NCI-H2107 treated with DMSO at 0.1 percent for 48 hours (cell line): ENCODE measurements at regions not wholly inside any gene's neighbourhood (a gene's known extent, or its start where the extent isn't known, plus 50 kb on each side); places are given as distances from the start of the nearest gene placed in this dataset.
"Not testable (repeated sequence)": the region's sequence is repeated elsewhere in the genome, so short reads cannot be mapped to it uniquely, and the experiment has no call there.

Source experiments
- DNase-seq: peaks from one replicate; lab custom pipeline; 2025; ENCODE audit not compliant: unreplicated experiment; lab: John Stamatoyannopoulos, UW

DNA sequence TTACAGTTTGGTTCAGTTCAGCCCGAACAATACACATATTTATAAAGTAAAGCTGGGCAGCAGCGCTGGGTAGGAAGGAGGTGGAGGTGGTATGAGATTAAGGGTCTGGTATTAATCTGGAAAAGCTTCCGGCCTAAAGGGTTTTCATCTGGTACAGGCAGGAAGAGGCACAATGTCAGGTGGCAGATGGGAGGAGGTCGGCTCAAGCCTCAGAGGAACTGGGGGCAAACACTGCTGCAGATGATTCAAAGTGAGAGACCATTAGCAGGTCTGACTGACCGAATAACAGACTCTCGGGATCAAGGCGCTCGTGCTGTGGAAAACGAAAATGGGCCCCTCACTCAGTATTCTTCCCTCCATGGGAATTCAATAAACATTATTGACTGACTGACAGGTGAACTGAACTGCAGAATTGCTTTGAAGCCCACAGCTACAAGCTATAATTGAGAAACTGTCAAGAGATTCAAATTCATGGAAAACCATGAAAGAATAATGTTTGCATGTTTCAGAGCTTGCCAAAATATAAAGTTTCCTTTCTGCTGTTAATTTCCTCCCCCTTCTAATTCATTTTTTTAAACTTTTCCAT lies 75.3 kb downstream of the TMEM167A start:
- no peak for DNase-seq

DNA sequence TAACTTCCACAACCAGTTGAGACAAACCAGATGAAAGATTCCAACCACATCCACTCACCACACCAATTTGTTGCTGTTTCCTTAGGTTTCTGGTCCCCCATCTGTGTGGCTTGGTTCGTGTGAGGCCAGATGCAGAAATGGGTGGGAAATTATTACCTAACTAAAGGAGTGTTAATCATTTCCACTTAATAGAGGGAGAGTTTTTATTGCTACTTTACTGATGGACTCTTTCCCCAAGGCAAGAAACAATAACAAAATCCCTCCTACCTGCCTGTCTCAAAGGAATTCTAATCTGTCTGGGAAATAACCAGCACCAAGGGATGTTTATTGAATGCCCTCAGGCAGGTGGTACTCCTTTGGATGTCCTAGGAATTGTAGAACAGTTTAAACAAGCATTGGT lies 76.3 kb downstream of the TMEM167A start:
- no peak for DNase-seq

DNA sequence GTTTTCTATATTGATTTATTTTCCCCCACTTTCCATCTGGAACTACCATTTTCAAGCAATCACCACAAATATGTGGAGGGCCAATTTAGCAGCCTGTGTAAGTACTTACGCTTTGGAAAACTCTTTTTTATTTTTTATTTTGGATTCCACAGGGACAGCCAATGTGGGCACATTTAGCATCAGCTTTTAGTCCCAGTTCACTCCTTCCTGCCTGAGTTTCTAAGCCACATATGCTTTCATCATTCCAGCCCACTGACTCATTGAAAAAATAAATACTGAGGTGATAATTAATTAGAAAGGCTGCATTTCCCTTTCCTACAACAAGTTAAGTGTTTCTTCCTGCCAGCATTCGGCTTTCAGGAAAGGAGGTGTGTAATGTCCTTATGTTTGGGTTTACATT lies 76.8 kb downstream of the TMEM167A start:
- no peak for DNase-seq

DNA sequence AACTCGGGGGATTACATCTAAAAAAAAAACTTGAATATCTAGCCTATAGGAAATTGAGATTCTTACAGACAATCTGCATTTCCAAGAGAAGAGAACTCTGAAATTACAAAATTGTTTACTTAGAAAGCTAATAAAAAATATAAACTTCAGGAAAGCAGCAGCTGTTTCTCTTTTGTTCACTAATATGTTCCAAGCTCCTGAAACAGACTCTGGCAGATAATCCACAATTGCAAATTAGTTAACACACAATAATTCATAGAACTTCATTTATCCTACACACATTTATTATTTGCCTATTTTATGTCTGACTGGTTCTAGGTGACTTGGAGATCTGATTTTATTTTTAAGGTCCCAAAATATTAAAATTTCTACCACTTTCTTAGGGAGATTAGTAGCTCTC lies 83.8 kb downstream of the TMEM167A start:
- DNase-seq: no peak

DNA sequence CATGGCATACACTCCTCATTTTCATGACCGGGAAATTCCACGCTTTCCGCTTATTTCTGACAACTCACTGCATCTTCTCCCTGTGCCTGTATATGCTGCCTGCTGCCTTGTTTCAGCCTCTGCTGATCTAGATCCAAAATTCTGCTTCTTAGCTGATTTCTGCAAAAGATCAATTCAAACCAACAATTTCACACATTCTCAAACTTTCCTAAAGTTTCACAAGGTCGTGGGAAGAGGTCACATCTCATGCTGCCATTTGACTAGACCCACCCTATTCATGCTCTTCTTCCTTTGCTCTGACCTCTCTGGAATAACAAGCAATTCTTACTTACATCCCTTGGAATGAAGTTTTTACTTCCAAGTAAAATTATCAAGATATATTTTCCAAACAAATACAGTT lies 84.5 kb downstream of the TMEM167A start:
- no peak for DNase-seq

DNA sequence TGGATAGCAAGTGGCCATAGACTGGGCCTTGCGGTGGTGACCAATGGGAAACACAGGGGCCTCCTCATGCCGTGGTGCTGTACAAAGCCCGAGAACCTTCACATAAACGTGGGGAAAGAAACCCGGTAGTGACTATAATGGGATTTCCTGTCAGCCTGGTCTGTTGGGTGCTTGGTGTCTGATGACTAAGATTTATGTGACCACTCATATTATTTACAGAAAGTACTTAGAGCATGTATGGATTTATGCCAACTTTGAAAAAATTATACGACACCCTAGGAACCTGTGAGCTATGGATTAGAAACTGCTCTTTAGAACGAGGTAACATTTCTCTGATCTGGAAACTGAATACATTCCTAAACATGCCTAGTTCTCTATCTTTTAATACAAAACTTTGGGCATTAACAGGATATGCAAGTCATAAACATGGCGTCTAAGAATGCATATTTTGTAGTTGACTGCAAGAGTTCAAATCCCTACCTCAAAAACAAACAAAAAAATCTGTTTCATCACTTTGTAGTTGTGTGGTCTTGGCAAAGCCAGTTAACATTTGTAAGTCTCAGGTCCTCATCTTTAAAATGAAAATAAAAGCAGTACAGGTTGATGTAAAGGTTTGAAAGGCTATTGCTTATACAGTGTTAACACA lies 85.4 kb downstream of the TMEM167A start:
- no peak for DNase-seq

DNA sequence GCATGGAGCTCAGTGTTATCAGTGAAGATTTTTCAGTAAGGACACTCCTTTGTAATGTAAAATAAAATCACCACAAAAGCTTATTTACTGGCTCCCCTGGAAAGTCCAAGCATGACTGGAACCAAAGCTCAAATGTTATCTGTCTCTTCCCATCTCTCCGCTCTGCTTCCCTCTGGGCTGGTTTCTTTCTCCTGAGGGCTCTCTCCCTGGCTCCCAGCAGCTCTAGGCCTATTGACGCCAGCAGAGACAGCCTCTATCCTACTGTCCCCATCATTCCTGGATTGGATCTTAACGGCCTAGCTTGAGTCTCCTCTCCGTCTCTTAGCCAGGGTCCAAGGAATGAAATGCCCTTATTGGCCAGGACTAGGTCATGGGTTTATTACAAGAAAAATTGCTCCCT lies 86.1 kb downstream of the TMEM167A start:
- no peak for DNase-seq

DNA sequence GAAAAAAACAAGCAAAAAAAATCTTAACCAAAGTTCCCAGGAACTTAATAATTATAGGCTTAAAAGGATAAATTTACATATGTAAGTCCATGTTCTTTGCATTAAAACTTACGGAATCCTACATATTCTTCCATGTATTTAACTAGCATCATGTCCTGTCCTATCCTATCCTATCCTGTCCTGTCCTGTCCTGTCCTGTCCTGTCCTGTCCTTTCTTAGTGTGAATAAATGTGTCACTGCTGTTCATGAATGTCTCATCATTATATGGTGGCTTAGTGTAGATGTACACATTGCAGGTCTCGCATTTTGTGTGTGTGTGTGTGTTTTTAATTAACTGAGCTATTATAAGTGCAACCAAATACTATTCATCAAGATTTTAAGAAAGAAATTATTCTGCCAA lies 90.0 kb downstream of the TMEM167A start:
- DNase-seq: no peak

DNA sequence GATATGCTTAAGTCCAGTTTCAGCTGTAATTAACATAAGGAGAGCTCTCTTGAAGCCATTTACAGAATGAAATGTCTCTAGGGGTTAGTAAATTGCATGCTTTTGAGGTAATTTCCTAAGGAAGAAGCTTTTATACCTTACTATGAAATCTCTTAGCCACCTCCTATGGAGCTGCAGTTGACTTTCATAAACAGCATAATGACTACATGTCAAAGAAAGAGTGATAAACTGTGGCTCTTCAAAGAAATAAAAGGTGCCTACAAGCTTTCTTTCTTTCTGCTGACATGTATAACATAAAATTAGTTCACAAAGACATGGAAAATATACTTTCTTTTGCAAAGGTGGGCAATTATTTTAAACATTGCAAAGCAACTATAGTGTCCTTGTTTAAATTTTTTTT lies 90.8 kb downstream of the TMEM167A start:
- no peak for DNase-seq

DNA sequence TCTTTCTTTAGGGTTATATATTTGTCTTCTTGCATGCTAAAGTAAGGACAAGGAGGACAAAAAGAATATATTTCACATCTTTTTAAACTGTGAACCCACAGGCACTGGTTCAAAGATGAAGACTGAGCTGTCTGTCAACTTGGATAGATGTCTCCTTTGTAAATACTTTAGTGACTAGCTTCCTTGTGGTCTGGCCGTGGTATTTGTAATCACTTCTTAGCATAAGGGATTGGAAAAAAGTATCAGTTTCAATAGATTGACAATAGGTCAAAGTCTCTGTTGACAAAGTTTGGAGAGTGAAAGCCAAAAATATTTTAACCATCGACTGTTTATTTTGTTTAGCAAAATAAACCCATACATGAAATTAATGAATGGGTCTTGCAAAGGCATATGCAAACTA lies 91.4 kb downstream of the TMEM167A start:
- DNase-seq: no peak

DNA sequence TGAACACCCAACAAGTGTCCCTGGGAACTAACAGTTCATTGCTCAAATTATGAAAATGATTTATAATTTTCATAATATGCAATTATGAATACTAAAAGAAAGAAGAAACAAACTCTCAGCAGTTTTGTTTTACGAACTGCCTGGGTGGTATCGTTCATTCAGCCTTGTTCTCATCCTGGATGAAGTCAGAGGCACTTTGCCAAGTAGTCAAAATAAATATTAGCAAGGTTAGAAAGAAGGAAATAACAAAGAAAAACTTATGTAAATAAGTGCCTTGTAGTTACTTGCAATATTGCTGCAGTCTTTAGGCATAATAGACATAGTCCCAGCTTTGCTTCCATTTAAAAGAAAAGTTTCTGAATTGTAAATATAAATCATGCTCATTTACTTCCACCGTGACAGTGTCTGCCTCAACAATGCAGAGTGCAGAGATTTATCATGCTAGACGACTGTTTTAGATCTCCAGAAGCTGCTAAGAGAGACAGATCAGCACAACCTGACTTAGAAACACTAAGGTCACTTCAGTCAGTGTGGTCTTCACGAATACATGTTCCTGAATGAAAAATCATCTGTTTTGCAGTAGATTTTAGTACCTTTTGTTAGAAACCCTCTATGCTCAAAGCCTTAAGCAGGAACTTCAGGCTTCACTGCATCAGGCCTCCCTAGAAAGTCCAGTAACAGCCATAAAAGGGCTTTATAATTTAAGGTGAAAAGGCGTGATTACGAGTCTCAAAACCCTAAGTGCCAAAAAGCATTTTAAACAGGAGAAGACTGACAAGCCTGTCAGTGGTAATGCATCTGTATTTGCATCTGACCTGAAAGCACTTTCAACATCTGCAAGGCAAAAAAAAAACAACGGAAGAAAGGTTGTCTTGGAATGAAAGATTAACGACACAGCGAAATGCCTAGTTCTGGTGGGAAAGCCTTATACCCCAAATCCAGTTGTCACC lies 92.1 kb downstream of the TMEM167A start:
- no peak for DNase-seq

DNA sequence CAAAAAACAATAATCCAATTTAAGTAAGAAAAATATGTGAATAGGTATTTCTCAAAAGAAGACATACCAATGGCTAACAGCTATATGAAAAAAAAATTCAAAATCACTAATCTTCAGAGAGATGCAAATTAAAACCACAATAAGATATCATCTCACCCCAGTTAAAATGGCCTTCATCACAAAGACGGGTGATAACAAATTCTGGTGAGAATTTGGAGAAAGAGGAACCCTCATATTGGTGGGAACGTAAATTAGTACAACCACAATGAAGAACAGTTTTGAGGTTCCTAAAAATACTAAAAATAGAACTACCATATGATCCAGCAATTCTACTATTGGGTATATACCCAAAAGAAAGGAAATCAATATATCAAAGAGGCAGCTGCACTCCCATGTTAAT lies 94.3 kb downstream of the TMEM167A start:
- DNase-seq: no peak

DNA sequence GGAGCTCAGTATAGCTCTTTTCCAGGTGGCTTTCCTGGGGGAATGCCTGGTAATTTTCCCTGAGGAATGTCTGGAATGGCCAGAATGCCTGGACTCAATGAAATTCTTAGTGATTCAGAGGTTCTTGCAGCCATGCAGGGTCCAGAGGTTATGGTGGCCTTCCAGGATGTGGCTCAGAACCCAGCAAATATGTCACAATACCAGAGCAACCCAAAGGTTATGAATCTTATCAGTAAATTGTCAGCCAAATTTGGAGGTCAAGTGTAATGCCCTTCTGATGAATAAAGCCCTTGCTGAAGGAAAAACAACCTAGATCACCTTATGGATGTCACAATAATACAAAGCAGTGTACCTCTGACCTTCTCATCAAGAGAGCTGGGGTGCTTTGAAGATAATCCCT lies 100.3 kb downstream of the TMEM167A start:
- DNase-seq: not testable (repeated sequence)

DNA sequence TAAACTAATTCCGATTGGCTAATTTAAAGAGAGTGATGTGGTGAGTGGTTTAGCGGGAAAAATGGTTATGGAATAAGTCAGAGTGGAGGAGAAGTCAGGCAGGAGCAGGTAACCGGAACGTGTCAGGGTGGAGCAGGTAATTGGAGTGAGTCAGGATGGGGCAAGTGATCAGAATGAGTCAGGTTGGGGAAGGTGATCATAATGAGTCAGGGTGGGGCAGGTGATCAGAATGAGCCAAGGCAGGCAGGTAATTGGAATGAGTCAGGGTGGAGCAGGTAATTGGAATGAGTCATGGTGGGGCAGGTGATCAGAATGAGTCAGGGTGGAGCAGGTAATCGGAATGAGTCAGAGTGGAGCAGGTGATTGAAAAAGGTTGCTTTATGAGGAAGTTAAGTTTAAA lies 101.4 kb downstream of the TMEM167A start:
- DNase-seq: no peak

DNA sequence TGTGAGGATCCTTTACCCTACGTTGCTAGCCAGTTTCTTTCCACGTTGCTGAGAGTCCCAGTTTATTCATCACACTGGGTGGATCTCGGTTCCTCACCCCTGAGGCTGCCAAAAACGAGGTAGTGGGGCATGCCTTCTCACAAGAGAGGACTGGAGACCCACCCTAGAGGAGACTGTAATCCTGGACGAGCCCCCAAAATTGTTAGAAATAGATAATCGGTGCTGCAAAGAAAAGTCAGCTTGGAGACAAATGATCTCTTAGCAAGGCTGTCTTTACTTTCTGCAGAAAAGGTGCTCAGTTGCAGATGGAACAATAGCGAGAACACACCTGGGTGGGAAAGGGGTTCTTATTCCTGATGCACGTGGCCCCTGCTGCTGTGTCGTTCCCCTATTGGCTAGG lies 101.8 kb downstream of the TMEM167A start:
- no peak for DNase-seq

DNA sequence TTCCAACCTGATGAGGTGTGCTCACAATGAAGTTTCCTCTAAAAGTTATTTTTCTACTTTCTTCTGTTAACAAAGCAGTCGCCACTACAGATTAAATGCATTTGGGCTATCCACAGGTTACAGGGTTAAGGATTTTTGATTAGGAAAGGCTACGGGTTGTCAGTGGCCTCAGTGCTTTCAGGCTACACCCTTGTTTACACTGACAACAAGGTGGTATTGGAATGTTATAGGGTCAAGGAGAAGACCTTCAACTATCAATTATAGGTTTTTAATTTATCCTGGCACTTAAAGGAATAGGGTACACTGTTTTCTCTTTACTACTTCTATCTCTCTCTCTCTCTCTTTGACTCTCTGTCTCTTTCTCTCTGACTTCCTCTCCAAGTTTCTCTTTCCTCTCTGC lies 102.8 kb downstream of the TMEM167A start:
- DNase-seq: not testable (repeated sequence)

DNA sequence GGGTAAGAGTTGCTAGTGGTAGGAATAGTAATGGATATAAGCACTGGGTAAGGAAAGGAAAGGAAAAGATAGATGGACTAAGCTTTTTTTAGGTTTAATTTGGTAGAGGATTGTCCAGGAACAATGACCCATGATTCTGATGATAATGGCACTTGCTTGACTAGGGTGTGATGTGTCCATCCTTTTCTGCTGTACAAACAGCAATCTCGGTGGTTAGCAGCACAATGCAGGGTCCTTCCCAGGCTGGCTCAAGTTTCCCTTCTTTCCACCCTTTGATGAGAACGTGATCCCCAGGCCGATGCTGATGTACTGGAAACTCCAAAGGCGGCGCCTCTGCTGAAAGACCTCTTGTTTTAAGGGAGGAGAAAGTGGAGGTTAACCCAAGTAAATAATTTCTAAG lies 105.3 kb downstream of the TMEM167A start:
- DNase-seq: no peak

DNA sequence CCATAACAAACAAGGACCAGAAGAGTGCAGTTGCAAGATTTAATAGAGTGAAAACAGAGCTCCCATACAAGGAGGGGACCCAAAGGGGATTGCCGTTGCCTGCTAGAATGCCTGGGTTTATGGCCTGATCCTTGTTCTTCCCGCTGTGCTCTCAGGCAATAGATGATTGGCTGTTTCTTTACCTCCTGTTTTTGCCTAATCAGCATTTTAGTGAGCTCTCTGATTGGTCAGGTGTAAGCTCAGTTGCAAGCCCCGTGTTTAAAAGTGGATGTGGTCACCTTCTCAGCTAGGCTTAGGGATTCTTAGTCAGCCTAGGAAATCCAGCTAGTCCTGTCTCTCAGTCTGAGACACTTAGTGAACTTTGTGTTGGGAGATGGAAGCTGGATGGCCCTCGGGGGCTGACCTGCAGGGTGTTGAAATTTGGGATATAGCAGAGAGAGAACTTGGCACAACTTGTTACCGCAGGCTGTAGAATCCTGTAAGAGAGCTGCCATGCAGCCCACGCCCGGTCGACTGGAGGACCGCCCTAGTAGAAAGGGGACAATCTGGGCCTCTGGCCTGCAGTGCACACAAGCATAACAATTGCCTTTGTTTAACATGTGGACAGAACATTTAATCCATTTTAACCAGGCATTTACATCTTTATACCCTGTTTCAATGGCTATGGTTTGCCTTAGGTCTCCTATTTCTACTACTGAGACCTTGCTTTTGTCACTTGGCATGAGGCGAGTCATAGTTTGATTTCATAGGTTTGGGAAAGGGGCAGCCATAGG lies 106.0 kb downstream of the TMEM167A start:
- DNase-seq: not testable (repeated sequence)

DNA sequence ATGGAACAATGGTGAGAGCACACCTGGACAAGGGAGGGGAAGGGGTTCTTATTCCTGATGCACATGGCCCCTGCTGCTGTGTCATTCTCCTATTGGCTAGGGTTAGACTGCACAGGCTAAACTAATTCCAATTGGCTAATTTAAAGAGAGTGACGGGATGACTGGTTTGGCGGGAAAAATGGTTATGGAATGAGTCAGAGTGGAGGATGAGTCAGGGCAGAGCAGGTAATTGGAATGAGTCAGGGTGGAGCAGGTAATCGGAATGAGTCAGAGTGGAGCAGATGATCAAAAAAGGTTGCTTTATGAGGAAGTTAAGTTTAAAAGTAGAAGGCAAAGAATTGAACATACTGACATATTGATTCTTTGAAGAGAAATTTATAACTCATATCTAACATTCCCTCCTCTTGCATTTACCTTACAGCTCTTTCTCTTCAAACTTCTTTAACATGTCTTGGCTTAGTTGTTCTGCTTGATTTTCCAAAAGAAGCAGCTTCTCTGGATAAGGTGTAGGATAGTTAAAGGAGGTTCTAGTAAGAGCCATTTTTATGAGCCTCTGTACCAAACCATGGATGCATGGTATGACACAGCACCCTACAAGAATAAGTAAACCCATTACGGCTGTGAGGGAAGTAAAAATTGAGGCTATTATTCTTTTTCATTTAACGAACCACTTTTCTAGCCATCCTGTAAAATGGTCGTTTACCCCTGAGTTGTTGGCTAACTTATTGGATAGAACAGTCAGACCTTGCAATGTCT lies 107.8 kb downstream of the TMEM167A start:
- not testable (repeated sequence) for DNase-seq

DNA sequence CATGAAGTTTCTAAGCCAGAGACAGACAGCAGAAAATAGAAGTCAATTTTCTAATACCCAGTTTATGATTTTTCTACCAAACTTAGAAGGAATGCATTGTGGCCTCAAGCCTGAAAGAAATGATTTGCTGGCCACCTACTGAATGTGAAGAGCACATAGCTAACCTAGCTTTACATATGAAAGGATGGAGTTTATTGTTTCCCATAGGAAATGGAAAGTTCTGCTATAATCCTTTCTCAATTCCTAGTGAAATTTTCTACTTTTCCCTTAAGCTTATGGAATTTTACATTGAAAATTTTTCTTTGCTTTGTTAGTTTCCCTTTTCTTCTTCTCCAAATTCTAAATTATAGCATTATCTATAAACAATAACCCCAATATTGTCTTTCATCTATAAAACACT lies 110.1 kb downstream of the TMEM167A start:
- no peak for DNase-seq

DNA sequence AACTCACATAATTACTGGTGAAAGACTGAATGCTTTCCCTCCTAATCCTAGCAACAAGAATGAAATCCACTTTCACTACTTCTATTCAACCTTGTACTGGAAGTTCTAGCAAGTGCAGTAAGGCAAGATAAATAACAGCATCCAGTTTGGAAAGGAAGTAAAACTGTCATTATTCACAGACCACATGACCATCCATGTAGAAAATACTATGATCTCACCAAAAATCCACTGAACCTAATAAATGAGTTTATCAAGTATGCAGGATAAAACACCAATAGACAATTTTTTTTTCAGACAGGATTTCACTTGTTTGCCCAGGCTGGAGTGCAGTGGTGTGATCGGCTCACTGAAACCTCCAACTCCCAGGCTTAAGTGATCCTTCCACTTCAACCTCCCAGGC lies 117.7 kb downstream of the TMEM167A start:
- DNase-seq: no peak
